Dermis blood vessel endothelial cell (primary cell): ENCODE measurements at regions not wholly inside any gene's neighbourhood (a gene's known extent, or its start where the extent isn't known, plus 50 kb on each side); places are given as distances from the start of the nearest gene placed in this dataset.

ENCODE experiments used
- DNase-seq: peaks from one replicate; pipeline ENCODE4 v3.0.0; 2010

DNA sequence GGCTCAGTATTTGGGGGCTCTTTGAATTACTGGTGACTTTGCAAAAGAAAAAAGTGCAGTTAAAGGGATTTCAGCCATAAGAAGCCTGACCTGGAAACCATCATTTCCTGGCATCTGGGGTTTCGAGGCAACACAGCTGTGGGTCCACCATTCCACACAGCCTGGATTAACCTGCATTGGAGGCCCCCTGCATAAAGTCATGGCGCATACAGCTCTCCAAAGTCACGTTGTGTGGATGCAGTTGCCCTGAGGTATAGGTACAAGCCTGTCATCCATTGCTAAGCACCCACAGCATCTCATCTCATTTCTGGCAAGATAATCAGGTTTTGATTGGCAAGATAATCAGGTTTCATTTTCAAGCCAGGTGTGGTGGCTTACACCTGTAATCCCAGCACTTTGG lies 54.5 kb upstream of the TAGAP start:
- DNase-seq: no peak

DNA sequence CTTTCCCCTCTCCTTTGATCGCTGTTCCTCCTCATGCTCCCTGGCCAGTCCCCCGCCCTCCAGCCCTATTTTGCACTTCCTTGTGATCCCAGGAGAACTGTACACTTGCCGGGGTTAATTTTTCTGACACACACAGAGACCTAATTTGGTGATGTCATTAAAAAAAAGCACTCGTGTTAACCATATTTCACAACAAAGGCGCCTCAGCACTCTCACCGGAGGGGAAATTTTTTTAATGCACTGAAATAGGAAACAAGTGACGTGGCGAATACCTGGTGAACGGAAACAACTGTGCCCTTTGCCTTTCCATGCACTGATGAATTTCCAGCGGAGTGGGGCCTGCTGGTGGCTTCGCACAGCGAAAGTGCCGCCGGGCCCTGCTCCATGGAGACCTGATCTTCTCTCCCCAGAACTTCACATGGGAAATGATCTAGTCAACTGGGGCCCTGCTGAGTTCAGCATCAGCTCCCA lies 53.9 kb upstream of the TAGAP start:
- DNase-seq: peak; percentile 8

- DNase-seq: no peak
These were observed 52.5 kb upstream of the TAGAP start for GRCh38 chr6:159097256-159097655.

- DNase-seq: no peak
These were observed 50.8 kb upstream of the TAGAP start for GRCh38 chr6:159095616-159096015.

GRCh38 chr6:159094444-159095252 lies 49.9 kb upstream of the TAGAP start:
- DNase-seq: no peak
